Natural killer cell (primary cell): ENCODE measurements at regions not wholly inside any gene's neighbourhood (a gene's known extent, or its start where the extent isn't known, plus 50 kb on each side); places are given as distances from the start of the nearest gene placed in this dataset.

Experiments used
- ATAC-seq, 3 donors: fragments of 150-1000 bp in 2 of 3; fragments of 200-7000 bp in 1 of 3; cut with Tn5 transposase; 1 replicate in 1 of 3; 2 replicates in 2 of 3; pipeline ENCODE4 v1.10.0; 2021; ENCODE audit warnings: mild to moderate bottlenecking in 2 of 3, moderate library complexity in 2 of 3
- DNase-seq, 2 donors: peaks; one replicate each; pipeline versions ENCODE4 v3.0.0 to v3.0.0-alpha.2; 2013 to 2021; ENCODE audit warnings: mixed read lengths in 1 of 2
- H3K27ac ChIP-seq: one replicate; pipeline ENCODE4 v1.5.1; 2013; ENCODE audit warnings: mild to moderate bottlenecking, low read length
- H3K27me3 ChIP-seq: one replicate; pipeline ENCODE4 v1.6.1; 2013; ENCODE audit warnings: low read length; ENCODE audit not compliant: control insufficient read depth, insufficient read depth
- H3K36me3 ChIP-seq: one replicate; pipeline ENCODE4 v1.6.1; 2013; ENCODE audit warnings: low read length; ENCODE audit not compliant: control insufficient read depth, insufficient read depth
- H3K4me1 ChIP-seq: one replicate; pipeline ENCODE4 v1.6.1; 2013; ENCODE audit warnings: low read length; ENCODE audit not compliant: control insufficient read depth, insufficient read depth
- H3K4me3 ChIP-seq: one replicate; pipeline ENCODE4 v1.5.1; 2013; ENCODE audit warnings: low read length
- H3K9me3 ChIP-seq: one replicate; pipeline ENCODE4 v1.6.1; 2013; ENCODE audit warnings: low read length; ENCODE audit not compliant: control insufficient read depth, insufficient read depth
- H3K27ac Mint-ChIP-seq, 2 donors: one replicate each; pipeline ENCODE4 v1.8.0; 2022; ENCODE audit warnings: mild to moderate bottlenecking in 2 of 2, mixed read lengths in 2 of 2, moderate library complexity in 1 of 2
- H3K27me3 Mint-ChIP-seq, 2 donors: one replicate each; pipeline ENCODE4 v1.8.0; 2022; ENCODE audit warnings: low read depth in 2 of 2, mixed read lengths in 2 of 2
- H3K36me3 Mint-ChIP-seq: one replicate; pipeline ENCODE4 v1.8.0; 2022; ENCODE audit warnings: mixed read lengths
- H3K4me1 Mint-ChIP-seq, 2 donors: one replicate each; pipeline ENCODE4 v1.8.0; 2022; ENCODE audit warnings: mixed read lengths in 2 of 2
- H3K4me3 Mint-ChIP-seq: one replicate; pipeline ENCODE4 v1.8.0; 2022; ENCODE audit warnings: mild to moderate bottlenecking, moderate library complexity, mixed read lengths
- H3K9me3 Mint-ChIP-seq, 2 donors: one replicate each; pipeline ENCODE4 v1.8.0; 2022; ENCODE audit warnings: mixed read lengths in 2 of 2
- CTCF ChIP-seq: fragments of 200-600 bp; IDR thresholded peaks from one replicate; pipeline ENCODE4 v1.8.0; 2022; ENCODE audit warnings: antibody characterized with exemption
- WGBS: methylation state at CpG from one replicate; pipeline ENCODE4 v1.1.7; 2013; ENCODE audit warnings: missing lambda C conversion rate; ENCODE audit not compliant: insufficient coverage; 5-methylcytosine and 5-hydroxymethylcytosine counted together
- intact Hi-C: fragments of 100-400 bp; cut with micrococcal nuclease; formaldehyde crosslinking; loops from one replicate; pipeline ENCODE4 v1.14.2; 2022

GRCh38 chr10:84850826-84851225 is 522.4 kb downstream of the CCSER2 start:
- no peaks in the 10 kb centered on the region for H3K4me1 ChIP-seq
- ATAC-seq = no peak
- no peaks in the 10 kb centered on the region for H3K27me3 ChIP-seq
- no peak overlapping the region for H3K4me3 ChIP-seq
- Mint-ChIP-seq H3K9me3 (peaks cover 5 to 7% of the 10 kb centered on the region in 2 donors), H3K27ac (no peak overlapping the region), H3K36me3 (no peaks in the 10 kb centered on the region), H3K4me1 (no peaks in the 10 kb centered on the region), H3K4me3 (no peak overlapping the region), H3K27me3 (peaks cover 0 to 2% of the 10 kb centered on the region in 2 donors)
- H3K36me3 ChIP-seq = no peaks in the 10 kb centered on the region
- no peaks in the 10 kb centered on the region for H3K9me3 ChIP-seq
- no peak for TF ChIP-seq CTCF
- H3K27ac ChIP-seq = no peak overlapping the region
- DNase-seq = no peak
- 87% methylated on average over 6 of the region's 6 CpGs for WGBS
- intact Hi-C loops = no loop called here

GRCh38 chr10:84854439-84854838 is 526.0 kb downstream of the CCSER2 start:
- 7% methylated on average over 3 of the region's 3 CpGs for WGBS
- no peak for ATAC-seq
- Histone ChIP-seq H3K36me3 (no peaks in the 10 kb centered on the region), H3K9me3 (no peaks in the 10 kb centered on the region), H3K4me1 (no peaks in the 10 kb centered on the region), H3K27ac (no peak overlapping the region), H3K4me3 (no peak overlapping the region), H3K27me3 (no peaks in the 10 kb centered on the region)
- peaks cover 0 to 2% of the 10 kb centered on the region in 2 donors for H3K27me3 Mint-ChIP-seq
- no peak overlapping the region for H3K27ac Mint-ChIP-seq
- H3K4me3 Mint-ChIP-seq = no peak overlapping the region
- H3K36me3 Mint-ChIP-seq = no peaks in the 10 kb centered on the region
- no peak for DNase-seq
- H3K9me3 Mint-ChIP-seq = peaks cover 5 to 9% of the 10 kb centered on the region in 2 donors
- no peak for TF ChIP-seq CTCF
- H3K4me1 Mint-ChIP-seq = no peaks in the 10 kb centered on the region
- intact Hi-C loops = no loop called here

GRCh38 chr10:84860855-84861254 is 532.5 kb downstream of the CCSER2 start:
- intact Hi-C loops = no loop called here
- WGBS = 81% methylated on average over 3 of the region's 4 CpGs
- TF ChIP-seq CTCF = no peak
- H3K27me3 Mint-ChIP-seq = peaks cover 0 to 3% of the 10 kb centered on the region in 2 donors
- H3K9me3 Mint-ChIP-seq = peaks cover 4 to 7% of the 10 kb centered on the region in 2 donors
- ATAC-seq (no peak), DNase-seq (no peak)
- no peaks in the 10 kb centered on the region for H3K36me3 ChIP-seq
- H3K27ac ChIP-seq = no peak overlapping the region
- no peaks in the 10 kb centered on the region for H3K4me1 ChIP-seq
- H3K4me3 ChIP-seq = no peak overlapping the region
- peaks cover 17% of the 10 kb centered on the region for H3K36me3 Mint-ChIP-seq
- no peaks in the 10 kb centered on the region for H3K4me1 Mint-ChIP-seq
- H3K4me3 Mint-ChIP-seq = no peak overlapping the region
- H3K27me3 ChIP-seq = no peaks in the 10 kb centered on the region
- no peak overlapping the region for H3K27ac Mint-ChIP-seq
- no peaks in the 10 kb centered on the region for H3K9me3 ChIP-seq

GRCh38 chr10:84862551-84862950 is 534.2 kb downstream of the CCSER2 start:
- DNase-seq (no peak), ATAC-seq (no peak)
- intact Hi-C loops = no loop called here
- Mint-ChIP-seq H3K4me3 (no peak overlapping the region), H3K27me3 (peaks cover 0 to 7% of the 10 kb centered on the region in 2 donors), H3K9me3 (peaks cover 4 to 12% of the 10 kb centered on the region in 2 donors), H3K36me3 (peaks cover 17% of the 10 kb centered on the region), H3K4me1 (no peaks in the 10 kb centered on the region), H3K27ac (no peak overlapping the region)
- TF ChIP-seq CTCF = no peak
- H3K27me3 ChIP-seq = no peaks in the 10 kb centered on the region
- H3K27ac ChIP-seq = no peak overlapping the region
- H3K9me3 ChIP-seq = no peaks in the 10 kb centered on the region
- WGBS = no CpG with 5 or more reads among the region's 1 CpG
- H3K4me1 ChIP-seq = no peaks in the 10 kb centered on the region
- H3K4me3 ChIP-seq = no peak overlapping the region
- no peaks in the 10 kb centered on the region for H3K36me3 ChIP-seq
